WI38 (cell line): ENCODE measurements at regions not wholly inside any gene's neighbourhood (a gene's known extent, or its start where the extent isn't known, plus 50 kb on each side); places are given as distances from the start of the nearest gene placed in this dataset.

ENCODE experiments used
- H3K4me3 ChIP-seq: 2 replicates; pipeline ENCODE4 v1.5.1; 2011; ENCODE audit warnings: low read depth, mild to moderate bottlenecking, control low read depth, low read length
- CTCF ChIP-seq: IDR thresholded peaks from 2 replicates; pipeline ENCODE4 v1.5.1; 2012; ENCODE audit warnings: low read depth, mild to moderate bottlenecking, control low read depth, low read length

GRCh38 chr13:107434347-107434746 lies 781.0 kb downstream of the LIG4 start:
- H3K4me3 ChIP-seq, result no peak overlapping the region
- TF ChIP-seq CTCF, result no peak

GRCh38 chr13:107427536-107427935 lies 787.8 kb downstream of the LIG4 start:
- TF ChIP-seq CTCF, result no peak
- no peak overlapping the region for H3K4me3 ChIP-seq

GRCh38 chr13:107422421-107422820 lies 792.9 kb downstream of the LIG4 start:
- H3K4me3 ChIP-seq, result peak overlapping the region; percentile 33; the same call in 1 of the 2 replicates
- no peak for TF ChIP-seq CTCF

- TF ChIP-seq CTCF, result no peak
- peak overlapping the region; percentile 33 for H3K4me3 ChIP-seq
Measured at GRCh38 chr13:107421951-107422350, 793.4 kb downstream of the LIG4 start.

- H3K4me3 ChIP-seq, result peak overlapping the region; percentile 31
- no peak for TF ChIP-seq CTCF
Measured at GRCh38 chr13:107421028-107421427, 794.3 kb downstream of the LIG4 start.

GRCh38 chr13:107413005-107413404 lies 802.3 kb downstream of the LIG4 start:
- H3K4me3 ChIP-seq, result no peak overlapping the region
- TF ChIP-seq CTCF, result no peak

GRCh38 chr13:107407074-107407473 lies 808.3 kb downstream of the LIG4 start:
- H3K4me3 ChIP-seq, result no peak overlapping the region
- no peak for TF ChIP-seq CTCF
